ENCODE measurements at regions not wholly inside any gene's neighbourhood (a gene's known extent, or its start where the extent isn't known, plus 50 kb on each side); places are given as distances from the start of the nearest gene placed in this dataset.

DNA sequence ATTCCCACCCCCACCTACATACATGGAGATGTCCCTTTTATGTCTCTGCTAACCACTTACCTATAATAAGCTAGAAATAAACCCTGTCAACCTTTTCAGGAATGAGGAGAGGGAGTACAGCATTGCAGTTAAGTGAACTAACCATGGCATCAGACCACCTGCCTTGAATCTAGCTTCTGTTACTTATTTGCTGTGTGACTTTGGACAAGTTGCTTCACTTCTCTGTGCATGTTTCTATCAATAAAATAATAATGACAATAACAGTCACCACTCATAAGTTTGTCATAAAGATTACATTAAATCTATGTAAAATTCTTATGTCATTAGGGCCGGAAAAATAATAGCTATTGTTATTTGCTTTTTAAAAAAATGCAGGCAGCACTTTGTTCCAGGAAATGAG lies 881.1 kb upstream of the AUTS2 start:
- TF ChIP-seq CTCF (IDR thresholded peaks at IDR 0.05) (no peak), POLR2A (IDR thresholded peaks at IDR 0.05) (no peak)
